ENCODE measurements at regions not wholly inside any gene's neighbourhood (a gene's known extent, or its start where the extent isn't known, plus 50 kb on each side); places are given as distances from the start of the nearest gene placed in this dataset.
"Not testable (repeated sequence)": the region's sequence is repeated elsewhere in the genome, so short reads cannot be mapped to it uniquely, and the experiment has no call there.

DNA sequence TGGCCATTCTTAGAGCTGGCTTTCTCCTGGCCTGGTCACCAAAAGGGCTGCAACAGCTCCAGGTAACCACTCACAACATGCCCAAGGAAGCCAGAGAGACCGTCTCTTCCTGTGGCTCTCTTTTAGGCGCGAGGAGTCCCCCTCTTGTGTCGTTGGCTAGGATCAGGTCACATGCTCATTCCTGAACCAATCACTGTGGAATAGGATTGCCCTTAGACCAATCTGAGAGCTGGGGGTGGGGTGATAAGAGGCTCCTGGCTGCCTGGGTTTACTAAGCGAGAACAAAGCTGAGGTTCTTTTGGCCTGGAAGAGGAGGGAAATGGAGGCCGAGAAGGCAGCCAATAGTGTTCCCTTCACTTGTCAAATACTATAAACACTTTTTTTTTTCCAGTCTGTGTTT lies 452.1 kb upstream of the PROX1 start:
- no peak for DNase-seq (ENCODE audit: low spot score)
- Histone ChIP-seq H3K4me1 (ENCODE audit: control insufficient read depth in 1 of 2, low read depth in 2 of 2) (no peaks in the 10 kb centered on the region), H3K9me3 (no peaks in the 10 kb centered on the region), H3K4me3 (no peak overlapping the region), H3K27me3 (replicated peaks; ENCODE audit: insufficient read depth) (no peaks in the 10 kb centered on the region), H3K27ac (no peak overlapping the region), H3K36me3 (no peaks in the 10 kb centered on the region)
- ATAC-seq (ENCODE audit: insufficient number of reproducible peaks, low FRiP score, low read depth): no peak
- no peak for TF ChIP-seq CTCF (IDR thresholded peaks at IDR 0.05)

DNA sequence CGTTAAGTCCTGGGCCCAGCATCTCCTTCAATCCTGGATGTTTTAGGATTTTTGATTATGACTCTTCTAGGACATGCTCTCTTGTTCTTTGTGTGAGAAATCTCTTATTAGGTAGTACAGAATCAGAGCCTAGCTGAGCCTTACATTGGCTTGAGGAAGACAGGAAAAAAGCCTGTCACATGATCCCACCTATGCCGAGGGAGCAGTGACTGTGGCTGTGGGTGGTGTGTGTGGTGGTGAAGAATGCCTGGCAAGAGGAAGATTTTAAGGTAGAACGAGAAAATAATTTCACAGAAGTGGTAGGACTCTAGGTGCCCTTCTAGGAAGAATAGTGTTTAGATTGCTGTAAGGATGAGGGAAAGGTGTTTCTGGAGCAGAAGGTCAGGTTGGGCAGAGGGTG lies 449.5 kb upstream of the PROX1 start:
- H3K27me3 ChIP-seq (replicated peaks; ENCODE audit: insufficient read depth): no peaks in the 10 kb centered on the region
- no peak for ATAC-seq (ENCODE audit: insufficient number of reproducible peaks, low FRiP score, low read depth)

GRCh38 chr1:213539464-213539863 lies 448.3 kb upstream of the PROX1 start:
- no peak overlapping the region for H3K4me3 ChIP-seq
- H3K27me3 ChIP-seq (replicated peaks; ENCODE audit: insufficient read depth): no peaks in the 10 kb centered on the region
- no peaks in the 10 kb centered on the region for H3K4me1 ChIP-seq (ENCODE audit: control insufficient read depth in 1 of 2, low read depth in 2 of 2)
- no peak overlapping the region for H3K27ac ChIP-seq
- H3K9me3 ChIP-seq: no peaks in the 10 kb centered on the region
- H3K36me3 ChIP-seq: no peaks in the 10 kb centered on the region
- no peak for ATAC-seq (ENCODE audit: insufficient number of reproducible peaks, low FRiP score, low read depth)
- no peak for DNase-seq (ENCODE audit: low spot score)
- TF ChIP-seq CTCF (IDR thresholded peaks at IDR 0.05): no peak

More for the DNA sequence above, 449.5 kb upstream of the PROX1 start:
- no peak for DNase-seq (ENCODE audit: low spot score)
- Histone ChIP-seq H3K36me3 (no peaks in the 10 kb centered on the region), H3K4me3 (no peak overlapping the region), H3K4me1 (ENCODE audit: control insufficient read depth in 1 of 2, low read depth in 2 of 2) (no peaks in the 10 kb centered on the region), H3K27ac (no peak overlapping the region), H3K9me3 (no peaks in the 10 kb centered on the region)
- TF ChIP-seq CTCF (IDR thresholded peaks at IDR 0.05): no peak

- ATAC-seq (ENCODE audit: insufficient number of reproducible peaks, low FRiP score, low read depth): no peak
- no peak for TF ChIP-seq CTCF (IDR thresholded peaks at IDR 0.05)
- no peak overlapping the region for H3K27ac ChIP-seq
- no peaks in the 10 kb centered on the region for H3K9me3 ChIP-seq
- H3K4me3 ChIP-seq: no peak overlapping the region
- DNase-seq (ENCODE audit: low spot score): no peak
- H3K4me1 ChIP-seq (ENCODE audit: control insufficient read depth in 1 of 2, low read depth in 2 of 2): no peaks in the 10 kb centered on the region
- H3K36me3 ChIP-seq: no peaks in the 10 kb centered on the region
- H3K27me3 ChIP-seq (replicated peaks; ENCODE audit: insufficient read depth): no peaks in the 10 kb centered on the region
Observed at GRCh38 chr1:213541641-213542040, 446.1 kb upstream of the PROX1 start.

DNA sequence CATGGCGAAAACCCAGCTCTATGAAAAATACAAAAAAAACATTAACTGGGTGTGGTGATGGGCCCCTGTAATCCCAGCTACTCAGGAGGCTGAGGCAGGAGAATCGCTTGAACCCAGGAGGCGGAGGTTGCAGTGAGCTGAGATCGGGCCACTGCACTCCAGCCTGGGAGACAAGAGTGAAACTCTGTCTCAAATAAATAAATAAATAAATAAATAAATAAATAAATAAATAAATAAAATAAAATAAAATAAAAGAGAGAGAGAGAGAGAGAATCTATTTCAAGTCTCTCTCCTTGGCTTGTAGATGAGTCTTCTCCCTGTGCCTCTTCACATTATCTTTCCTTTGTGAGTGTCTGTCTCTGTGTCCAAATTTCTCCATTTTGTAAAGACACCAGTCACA lies 442.6 kb upstream of the PROX1 start:
- H3K27me3 ChIP-seq (replicated peaks; ENCODE audit: insufficient read depth); DNase-seq (ENCODE audit: low spot score); H3K9me3 ChIP-seq; ATAC-seq (ENCODE audit: insufficient number of reproducible peaks, low FRiP score, low read depth); H3K36me3 ChIP-seq; H3K4me3 ChIP-seq; H3K27ac ChIP-seq; H3K4me1 ChIP-seq (ENCODE audit: control insufficient read depth in 1 of 2, low read depth in 2 of 2): not testable (repeated sequence)

- Histone ChIP-seq H3K4me1 (ENCODE audit: control insufficient read depth in 1 of 2, low read depth in 2 of 2) (no peaks in the 10 kb centered on the region), H3K27ac (no peak overlapping the region), H3K27me3 (replicated peaks; ENCODE audit: insufficient read depth) (no peaks in the 10 kb centered on the region), H3K9me3 (no peaks in the 10 kb centered on the region), H3K4me3 (no peak overlapping the region), H3K36me3 (no peaks in the 10 kb centered on the region)
- no peak for DNase-seq (ENCODE audit: low spot score)
- TF ChIP-seq CTCF (IDR thresholded peaks at IDR 0.05): no peak
- ATAC-seq (ENCODE audit: insufficient number of reproducible peaks, low FRiP score, low read depth): no peak
Observed at GRCh38 chr1:213549982-213550381, 437.8 kb upstream of the PROX1 start.

Data from thoracic aorta (tissue), 2 donors.